Transverse colon (tissue), 4 donors: ENCODE measurements at regions not wholly inside any gene's neighbourhood (a gene's known extent, or its start where the extent isn't known, plus 50 kb on each side); places are given as distances from the start of the nearest gene placed in this dataset.

ENCODE experiments used
- DNase-seq: peaks from one replicate; pipeline ENCODE4 v3.0.0-alpha.2; 2019
- H3K27ac ChIP-seq, 4 donors: fragments of 200-600 bp; sonication (generic); 2 replicates each; pipeline ENCODE4 v1.5.1; 2016 to 2018; ENCODE audit warnings: inconsistent platforms in 4 of 4
- H3K27me3 ChIP-seq: fragments of 200-600 bp; sonication (generic); 2 replicates; pipeline ENCODE4 v1.5.1; 2017; ENCODE audit warnings: inconsistent platforms
- H3K36me3 ChIP-seq, 4 donors: fragments of 200-600 bp; sonication (generic); 2 replicates each; pipeline ENCODE4 v1.5.1; 2017 to 2019; ENCODE audit warnings: inconsistent platforms in 4 of 4
- H3K4me1 ChIP-seq, 4 donors: fragments of 200-600 bp; sonication (generic); 2 replicates each; pipeline ENCODE4 v1.5.1; 2017 to 2020; ENCODE audit warnings: inconsistent platforms in 4 of 4
- H3K4me3 ChIP-seq, 4 donors: fragments of 200-600 bp; sonication (generic); 1 replicate in 1 of 4; 2 replicates in 3 of 4; pipeline versions ENCODE4 v1.5.1 to v1.6.1; 2017 to 2019; ENCODE audit warnings: inconsistent platforms in 4 of 4
- H3K9me3 ChIP-seq, 2 donors: fragments of 200-600 bp; sonication (generic); 2 replicates each; pipeline ENCODE4 v1.5.1; 2017 to 2019; ENCODE audit warnings: inconsistent platforms in 2 of 2
- CTCF ChIP-seq, 5 experiments: fragments of 200-600 bp in 3 of 5; fragments of 450-650 bp in 2 of 5; sonication (generic) in 3 of 5; IDR thresholded peaks; 1 replicate in 2 of 5; 2 replicates in 3 of 5; pipeline ENCODE4 v1.5.1; 2016 to 2017; ENCODE audit warnings: antibody characterized with exemption in 5 of 5, inconsistent platforms in 3 of 5, mild to moderate bottlenecking in 2 of 5, moderate library complexity in 1 of 5
- EP300 ChIP-seq: sonication (generic); formaldehyde crosslinking; IDR thresholded peaks from one replicate; pipeline ENCODE4 v1.6.1; 2017; ENCODE audit warnings: antibody characterized with exemption, low read depth
- POLR2A ChIP-seq: fragments of 450-650 bp; IDR thresholded peaks from one replicate; pipeline ENCODE4 v1.6.1; 2016; ENCODE audit warnings: antibody characterized with exemption, mild to moderate bottlenecking, moderate library complexity
- POLR2AphosphoS5 ChIP-seq, 3 donors: sonication (generic); formaldehyde crosslinking; IDR thresholded peaks; one replicate each; pipeline ENCODE4 v1.6.1; 2016; ENCODE audit warnings: antibody characterized with exemption in 3 of 3
- WGBS, 2 donors: methylation state at CpG; one replicate each; pipeline ENCODE4 v1.1.5; 2018; ENCODE audit warnings: low coverage in 1 of 2; 5-methylcytosine and 5-hydroxymethylcytosine counted together
- in situ Hi-C, 4 donors: fragments of 200-750 bp; cut with MboI; loops; one replicate each; pipeline versions ENCODE4 v1.15.0 to v1.15.1; 2017; ENCODE audit warnings: low sequenced_read_pairs in 3 of 4, low pct_ligation_motif_present in 1 of 4, low pct_unique_long_range_greater_than_20kb in 1 of 4
- intact Hi-C: fragments of 100-400 bp; cut with DNase I; formaldehyde crosslinking; loops from one replicate; pipeline ENCODE4 v1.15.1; 2023; ENCODE audit warnings: low total_unique reads
- small RNA-seq, 4 donors: library from RNA; depleted of rRNA; stranded (forward); fragments of <200 nt; gene quantifications; one replicate each; pipeline ENCODE3, GENCODE V24; 2016

GRCh38 chr11:59266491-59266890 lies 53.8 kb upstream of the MPEG1 start:
- Histone ChIP-seq H3K36me3 (no peaks in the 10 kb centered on the region), H3K9me3 (no peaks in the 10 kb centered on the region), H3K27ac (no peak overlapping the region), H3K4me1 (no peaks in the 10 kb centered on the region), H3K4me3 (no peak overlapping the region), H3K27me3 (no peaks in the 10 kb centered on the region)
- 92% methylated on average over 4 of the region's 4 CpGs; no CpG with 5 or more reads in 1 of the 2 donors for WGBS, 2 donors
- TF ChIP-seq CTCF (IDR thresholded peaks at IDR 0.05) (no peak), EP300 (no peak), POLR2AphosphoS5 (IDR thresholded peaks at IDR 0.05) (no peak), POLR2A (no peak)
- in situ Hi-C loops (no loop called here), intact Hi-C loops (no loop called here)
- DNase-seq: no peak

DNA sequence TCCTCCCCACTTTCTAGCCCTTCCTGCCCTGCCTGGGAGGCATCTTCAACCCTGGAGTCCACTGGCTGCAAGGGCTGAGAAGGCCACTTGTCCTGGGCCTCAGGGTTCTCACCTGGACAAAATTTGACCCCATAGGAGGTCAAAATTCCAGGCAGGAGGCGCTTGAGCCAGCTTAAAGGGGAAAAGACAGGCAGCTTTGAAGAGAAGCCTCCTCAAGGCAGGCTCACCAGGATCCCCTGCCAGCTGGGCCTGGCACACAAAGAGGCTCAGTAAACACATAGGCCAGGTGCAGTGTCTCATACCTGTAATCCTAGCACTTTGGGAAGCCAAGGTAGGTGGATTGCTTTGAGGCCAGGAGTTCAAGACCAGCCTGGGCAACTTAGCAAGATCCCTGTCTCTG lies 53.0 kb upstream of the MPEG1 start:
- intact Hi-C loops: no loop called here
- no peak for DNase-seq
- WGBS, 2 donors: 93% methylated on average over 1 of the region's 1 CpG; no CpG with 5 or more reads in 1 of the 2 donors

GRCh38 chr11:59264736-59265135 lies 52.0 kb upstream of the MPEG1 start:
- no peak overlapping the region for H3K4me3 ChIP-seq
- 77 to 86% methylated on average over 6 to 8 of the region's 8 CpGs for WGBS, 2 donors
- H3K27me3 ChIP-seq: no peaks in the 10 kb centered on the region
- H3K36me3 ChIP-seq: no peaks in the 10 kb centered on the region
- intact Hi-C loops (no loop called here), in situ Hi-C loops (no loop called here)
- no peaks in the 10 kb centered on the region for H3K4me1 ChIP-seq
- TF ChIP-seq EP300: no peak
- no peak for TF ChIP-seq CTCF (IDR thresholded peaks at IDR 0.05)
- no peak for TF ChIP-seq POLR2AphosphoS5 (IDR thresholded peaks at IDR 0.05)
- no peak for TF ChIP-seq POLR2A
- H3K27ac ChIP-seq: no peak overlapping the region
- no peak for DNase-seq
- no peaks in the 10 kb centered on the region for H3K9me3 ChIP-seq

More for the DNA sequence above, 53.0 kb upstream of the MPEG1 start:
- in situ Hi-C loops: no loop called here
- TF ChIP-seq POLR2AphosphoS5 (IDR thresholded peaks at IDR 0.05) (no peak), POLR2A (no peak), CTCF (IDR thresholded peaks at IDR 0.05) (no peak)
- H3K9me3 ChIP-seq: no peaks in the 10 kb centered on the region
- no peak overlapping the region for H3K4me3 ChIP-seq
- no peaks in the 10 kb centered on the region for H3K4me1 ChIP-seq
- H3K36me3 ChIP-seq: no peaks in the 10 kb centered on the region
- no peak overlapping the region for H3K27ac ChIP-seq
- no peaks in the 10 kb centered on the region for H3K27me3 ChIP-seq

GRCh38 chr11:59263225-59263894 lies 50.6 kb upstream of the MPEG1 start:
- in situ Hi-C loops: no loop called here
- Histone ChIP-seq H3K27ac (no peak overlapping the region), H3K36me3 (no peaks in the 10 kb centered on the region), H3K4me1 (no peaks in the 10 kb centered on the region), H3K9me3 (no peaks in the 10 kb centered on the region), H3K27me3 (no peaks in the 10 kb centered on the region), H3K4me3 (no peak overlapping the region)
- DNase-seq: peak; percentile 36
- WGBS, 2 donors: 43% methylated on average over 9 of the region's 9 CpGs; no CpG with 5 or more reads in 1 of the 2 donors
- no peak for TF ChIP-seq POLR2A
- peak; percentile 33 to 61 (median 41) for TF ChIP-seq CTCF (IDR thresholded peaks at IDR 0.05)
- intact Hi-C loops: no loop called here

Small RNA genes in the stretch of these regions (small RNA-seq; reads per million reads assigned to genes)
- gene RN7SL435P: 0 reads per million in 4 donors
